IMR-90 (cell line): ENCODE measurements at regions not wholly inside any gene's neighbourhood (a gene's known extent, or its start where the extent isn't known, plus 50 kb on each side); places are given as distances from the start of the nearest gene placed in this dataset.

Experiments used
- ATAC-seq: fragments of 200-7000 bp; cut with Tn5 transposase; 2 replicates; pipeline ENCODE4 v1.9.1; 2020; ENCODE audit warnings: low read depth, mild to moderate bottlenecking, moderate library complexity
- BruUV-seq: library from RNA; stranded (reverse); fragments of 400-500 nt; replicated peaks from 2 replicates; lab custom pipeline; 2021; lab: Mats Ljungman, UMichigan
- CTCF ChIA-PET: fragments of 300-600 bp; formaldehyde crosslinking; extraction: SDS; loops from one replicate; lab custom pipeline; 2021; ENCODE audit warnings: antibody characterized with exemption; lab: Yijun Ruan, JAX
- POLR2A ChIA-PET: fragments of 300-600 bp; sonication (Branson Sonifier 250); formaldehyde crosslinking; loops from one replicate; lab custom pipeline; 2022; ENCODE audit warnings: antibody characterized with exemption; ENCODE audit not compliant: unreplicated experiment; lab: Charles Lee
- DNase-seq: peaks from one replicate; pipeline ENCODE4 v3.0.0; 2013
- H2AFZ ChIP-seq: replicated peaks from 2 replicates; pipeline ENCODE3; 2013; ENCODE audit warnings: low read length, mild to moderate bottlenecking; ENCODE audit not compliant: poor library complexity
- H2AK5ac ChIP-seq: 2 replicates; pipeline ENCODE4 v1.6.1; 2013; ENCODE audit warnings: low read depth, low read length, inconsistent platforms
- H2AK9ac ChIP-seq: replicated peaks from 2 replicates; pipeline ENCODE3; 2013; ENCODE audit warnings: mild to moderate bottlenecking, low read depth, low read length, moderate library complexity; ENCODE audit not compliant: poor library complexity
- H2BK120ac ChIP-seq: 2 replicates; pipeline ENCODE4 v1.6.1; 2013; ENCODE audit warnings: low read depth, low read length, inconsistent platforms
- H2BK15ac ChIP-seq: 3 replicates; pipeline ENCODE4 v1.6.1; 2013; ENCODE audit warnings: low read depth, low read length, inconsistent platforms
- H2BK20ac ChIP-seq: 2 replicates; pipeline ENCODE4 v1.6.1; 2013; ENCODE audit warnings: low read depth, mild to moderate bottlenecking, inconsistent platforms, low read length, moderate library complexity
- H2BK5ac ChIP-seq: 2 replicates; pipeline ENCODE4 v1.6.1; 2013; ENCODE audit warnings: mild to moderate bottlenecking, low read depth, low read length, inconsistent platforms; ENCODE audit not compliant: poor library complexity, severe bottlenecking
- H3K14ac ChIP-seq: replicated peaks from 2 replicates; pipeline ENCODE4 v1.6.1; 2013; ENCODE audit warnings: low read depth, low read length, inconsistent platforms
- H3K18ac ChIP-seq: 2 replicates; pipeline ENCODE4 v1.6.1; 2013; ENCODE audit warnings: low read depth, low read length, control low read depth
- H3K23ac ChIP-seq: 2 replicates; pipeline ENCODE4 v1.6.1; 2013; ENCODE audit warnings: low read depth, low read length, inconsistent platforms
- H3K27ac ChIP-seq: 2 replicates; pipeline ENCODE4 v1.5.1; 2013; ENCODE audit warnings: mild to moderate bottlenecking, control low read depth, low read length; ENCODE audit not compliant: insufficient read depth
- H3K27me3 ChIP-seq: 2 replicates; pipeline ENCODE4 v1.6.1; 2013; ENCODE audit warnings: low read length; ENCODE audit not compliant: control insufficient read depth, insufficient read depth
- H3K36me3 ChIP-seq: 2 replicates; pipeline ENCODE4 v1.6.1; 2013; ENCODE audit warnings: low read length, mixed read lengths; ENCODE audit not compliant: control insufficient read depth, insufficient read depth
- H3K4ac ChIP-seq: 2 replicates; pipeline ENCODE4 v1.6.1; 2013; ENCODE audit warnings: low read depth, low read length, inconsistent platforms
- H3K4me1 ChIP-seq: 2 replicates; pipeline ENCODE4 v1.6.1; 2013; ENCODE audit warnings: low read length, mixed read lengths; ENCODE audit not compliant: control insufficient read depth, insufficient read depth
- H3K4me2 ChIP-seq: 2 replicates; pipeline ENCODE4 v1.6.1; 2013; ENCODE audit warnings: low read depth, mild to moderate bottlenecking, control low read depth, low read length, moderate library complexity
- H3K4me3 ChIP-seq: 2 replicates; pipeline ENCODE4 v1.5.1; 2013; ENCODE audit warnings: low read depth, mild to moderate bottlenecking, control low read depth, low read length, moderate library complexity; ENCODE audit not compliant: insufficient read depth
- H3K56ac ChIP-seq: 2 replicates; pipeline ENCODE4 v1.6.1; 2013; ENCODE audit warnings: low read length, inconsistent platforms; ENCODE audit not compliant: insufficient read depth; ENCODE audit errors: extremely low read depth
- H3K79me1 ChIP-seq, 2 experiments: 2 replicates each; pipeline ENCODE4 v1.6.1; 2013; ENCODE audit warnings: low read length in 2 of 2, inconsistent platforms in 1 of 2, low read depth in 1 of 2
- H3K9ac ChIP-seq: 2 replicates; pipeline ENCODE4 v1.6.1; 2013; ENCODE audit warnings: low read depth, low read length, control low read depth
- H3K9me1 ChIP-seq: 2 replicates; pipeline ENCODE4 v1.6.1; 2013; ENCODE audit warnings: low read length, inconsistent platforms; ENCODE audit not compliant: insufficient read depth
- H3K9me3 ChIP-seq: 2 replicates; pipeline ENCODE4 v1.6.1; 2013; ENCODE audit warnings: low read length; ENCODE audit not compliant: control insufficient read depth, insufficient read depth
- H4K20me1 ChIP-seq: 2 replicates; pipeline ENCODE4 v1.6.1; 2013; ENCODE audit warnings: low read length, inconsistent platforms; ENCODE audit not compliant: insufficient read depth
- H4K5ac ChIP-seq: 2 replicates; pipeline ENCODE4 v1.6.1; 2013; ENCODE audit warnings: mild to moderate bottlenecking, low read depth, low read length, control low read depth
- H4K8ac ChIP-seq, 2 experiments: 2 replicates each; pipeline ENCODE4 v1.6.1; 2013; ENCODE audit warnings: low read depth in 2 of 2, low read length in 2 of 2, control low read depth in 1 of 2, inconsistent platforms in 1 of 2
- H4K91ac ChIP-seq: 2 replicates; pipeline ENCODE4 v1.6.1; 2013; ENCODE audit warnings: low read depth, low read length, inconsistent platforms; ENCODE audit not compliant: insufficient read depth
- CEBPB ChIP-seq: IDR thresholded peaks from 2 replicates; pipeline ENCODE4 v1.6.1; 2012; ENCODE audit warnings: low read depth, low read length, improper control_type of control experiment
- CTCF ChIP-seq: conservative IDR thresholded peaks from 2 replicates; pipeline ENCODE4 v1.5.1; 2012; ENCODE audit warnings: mild to moderate bottlenecking, low read depth, low read length, improper control_type of control experiment
- ELK1 ChIP-seq: fragments of 150-350 bp; IDR thresholded peaks from 2 replicates; pipeline ENCODE4 v1.6.1; 2016; ENCODE audit warnings: low read depth, mild to moderate bottlenecking, low read length, moderate library complexity, borderline replicate concordance
- MAFK ChIP-seq: IDR thresholded peaks from 2 replicates; pipeline ENCODE4 v1.6.1; 2012; ENCODE audit warnings: low read depth, low read length, improper control_type of control experiment
- MAZ ChIP-seq: IDR thresholded peaks from 2 replicates; pipeline ENCODE4 v1.6.1; 2012; ENCODE audit warnings: low read depth, mild to moderate bottlenecking, low read length, improper control_type of control experiment, moderate library complexity, borderline replicate concordance
- NFE2L2 ChIP-seq: fragments of 150-350 bp; IDR thresholded peaks from 2 replicates; pipeline ENCODE4 v1.6.1; 2016; ENCODE audit warnings: low read depth, mild to moderate bottlenecking, low read length
- POLR2A ChIP-seq: IDR thresholded peaks from 2 replicates; pipeline ENCODE4 v1.6.1; 2012; ENCODE audit warnings: mild to moderate bottlenecking, low read depth, low read length
- RCOR1 ChIP-seq: IDR thresholded peaks from 2 replicates; pipeline ENCODE4 v1.6.1; 2012; ENCODE audit warnings: mild to moderate bottlenecking, low read length, improper control_type of control experiment; ENCODE audit not compliant: insufficient replicate concordance
- RFX5 ChIP-seq: IDR thresholded peaks from 2 replicates; pipeline ENCODE4 v1.8.0; 2012; ENCODE audit warnings: low read depth, mild to moderate bottlenecking, low read length, moderate library complexity
- USF2 ChIP-seq: fragments of 150-350 bp; IDR thresholded peaks from 2 replicates; pipeline ENCODE4 v1.6.1; 2017; ENCODE audit warnings: mild to moderate bottlenecking, antibody characterized with exemption, low read length, low read depth
- WGBS, 2 experiments: methylation state at CpG; one replicate each; pipeline versions ENCODE4 v1.1.5 to v1.1.7; 2013; ENCODE audit warnings: missing lambda C conversion rate in 2 of 2; ENCODE audit not compliant: insufficient read length in 1 of 2; ENCODE audit errors: extremely low coverage in 2 of 2; 5-methylcytosine and 5-hydroxymethylcytosine counted together
- dilution Hi-C: fragments of 300-500 bp; cut with HindIII; formaldehyde crosslinking; loops from one replicate; pipeline ENCODE4 v1.14.3; 2018; ENCODE audit warnings: low sequenced_read_pairs; ENCODE audit not compliant: unreplicated experiment
- in situ Hi-C: fragments of 300-500 bp; cut with MboI; formaldehyde crosslinking; loops from 3 replicates; pipeline ENCODE4 v1.14.3; 2019; ENCODE audit warnings: low sequenced_read_pairs, inconsistent platforms, mixed read lengths
- intact Hi-C: fragments of 100-400 bp; cut with micrococcal nuclease; formaldehyde crosslinking; loops from 2 replicates; pipeline ENCODE4 v1.10.0; 2022

- Histone ChIP-seq H2BK20ac (no peak overlapping the region), H4K5ac (no peak overlapping the region; the same call in 1 of the 2 replicates), H3K9me3 (no peaks in the 10 kb centered on the region), H3K4ac (no peak overlapping the region), H3K14ac (peak overlapping the region; percentile 52; the same call in 1 of the 2 replicates), H3K27me3 (no peaks in the 10 kb centered on the region), H3K56ac (no peak overlapping the region), H2AFZ (peak overlapping the region; percentile 8), H2BK120ac (no peak overlapping the region), H3K79me1 (no peaks in the 10 kb centered on the region), H3K36me3 (no peaks in the 10 kb centered on the region), H2BK15ac (no peak overlapping the region), H2AK5ac (peak overlapping the region; percentile 59; the same call in 1 of the 2 replicates), H4K20me1 (no peaks in the 10 kb centered on the region), H3K4me2 (no peak overlapping the region), H2AK9ac (no peak overlapping the region), H3K18ac (no peak overlapping the region), H2BK5ac (no peak overlapping the region), H3K27ac (no peak overlapping the region), H3K9ac (no peak overlapping the region), H3K23ac (no peak overlapping the region), H3K4me1 (peaks cover 9% of the 10 kb centered on the region), H3K9me1 (no peaks in the 10 kb centered on the region), H4K8ac (no peak overlapping the region), H4K91ac (no peak overlapping the region), H3K4me3 (no peak overlapping the region)
- BruUV-seq = no TSS peak
- DNase-seq (no peak), ATAC-seq (no peak)
- CTCF ChIA-PET = no interaction called here
- 94% methylated on average over 3 of the region's 7 CpGs; no CpG with 5 or more reads in 1 of the 2 experiments for WGBS, 2 experiments
- intact Hi-C loops = loop anchor here (5.0 kb wide), 1 partner anchor 261 kb away; no protein-coding TSS in a partner anchor
- dilution Hi-C loops = no loop called here
- in situ Hi-C loops = no loop called here
- POLR2A ChIA-PET = no interaction called here
- TF ChIP-seq MAZ = no peak
- TF ChIP-seq USF2 = no peak
- TF ChIP-seq NFE2L2 = no peak
- no peak for TF ChIP-seq RFX5
- no peak for TF ChIP-seq POLR2A
- no peak for TF ChIP-seq RCOR1
- no peak for TF ChIP-seq MAFK
- no peak for TF ChIP-seq CEBPB
- no peak for TF ChIP-seq ELK1
- TF ChIP-seq CTCF = no peak
These were observed 151.8 kb downstream of the SMIM20 start for GRCh38 chr4:26065833-26066232.
